ENCODE measurements at regions not wholly inside any gene's neighbourhood (a gene's known extent, or its start where the extent isn't known, plus 50 kb on each side); places are given as distances from the start of the nearest gene placed in this dataset.
A peak's percentile ranks its signal among the peaks of the same experiment; 100 is the strongest.

DNA sequence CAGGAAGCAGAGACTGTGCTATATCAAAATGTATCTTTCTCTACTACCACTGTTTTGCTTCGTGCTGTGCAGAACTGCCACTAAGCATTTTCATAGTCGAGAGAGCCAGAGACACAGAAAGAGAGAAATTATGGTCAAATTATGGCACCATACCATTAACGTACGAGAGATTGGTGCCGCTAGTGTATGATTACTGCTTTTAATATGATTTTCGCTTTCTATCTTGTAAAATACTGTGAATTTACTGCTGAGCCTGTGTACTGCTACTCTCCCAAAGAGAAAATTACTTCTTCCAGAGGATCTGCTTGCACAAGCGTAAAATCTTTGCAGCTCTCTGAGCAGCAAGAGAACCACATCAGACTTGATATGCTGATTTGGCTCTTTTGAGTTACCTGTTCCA is 71.1 kb upstream of the ZNF281 start:
- no peaks in the 10 kb centered on the region for H3K27me3 ChIP-seq (ENCODE audit: control insufficient read depth, insufficient read depth, low read length)
- DNase-seq (ENCODE audit: low read depth in 4 of 6, low spot score in 6 of 6) = peak in 1 of 6 donors; percentile 73
- H3K4me1 ChIP-seq (ENCODE audit: control insufficient read depth, insufficient read depth, low read length) = no peaks in the 10 kb centered on the region
- no peak overlapping the region for H3K4me3 ChIP-seq (ENCODE audit: low read depth, low read length)
- no peak overlapping the region for H3K27ac ChIP-seq (ENCODE audit: low read depth, low read length)
- H3K36me3 ChIP-seq (ENCODE audit: control insufficient read depth, insufficient read depth, low read length) = no peaks in the 10 kb centered on the region
- H3K9me3 ChIP-seq (ENCODE audit: control insufficient read depth, insufficient read depth, low read length) = no peaks in the 10 kb centered on the region
- 82% methylated on average over 2 of the region's 7 CpGs for WGBS (ENCODE audit: insufficient coverage)

DNA sequence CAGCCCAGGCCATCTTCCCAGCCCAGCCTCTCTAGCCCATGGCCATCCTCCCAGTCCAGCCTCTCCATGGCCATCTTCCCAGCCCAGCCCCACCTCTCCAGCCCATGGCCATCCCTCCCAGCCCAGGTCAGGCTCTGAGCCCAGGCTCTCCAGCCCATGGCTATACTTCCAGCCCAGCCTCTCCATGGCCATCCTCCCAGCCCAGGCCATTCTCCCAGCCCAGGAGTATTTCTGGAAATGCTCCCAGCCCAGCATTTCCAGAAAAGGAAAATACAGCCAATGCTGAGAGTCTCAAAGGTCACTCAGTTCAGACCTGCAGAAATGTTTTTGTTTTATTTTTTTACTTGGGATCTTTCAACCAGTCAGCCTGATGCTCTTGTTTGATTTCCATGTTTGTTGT is 70.0 kb upstream of the ZNF281 start:
- DNase-seq (ENCODE audit: low read depth in 4 of 6, low spot score in 6 of 6) = no peak
- no peak overlapping the region for H3K27ac ChIP-seq (ENCODE audit: low read depth, low read length)
- H3K4me3 ChIP-seq (ENCODE audit: low read depth, low read length) = no peak overlapping the region
- no peaks in the 10 kb centered on the region for H3K4me1 ChIP-seq (ENCODE audit: control insufficient read depth, insufficient read depth, low read length)
- H3K27me3 ChIP-seq (ENCODE audit: control insufficient read depth, insufficient read depth, low read length) = no peaks in the 10 kb centered on the region
- H3K36me3 ChIP-seq (ENCODE audit: control insufficient read depth, insufficient read depth, low read length) = no peaks in the 10 kb centered on the region
- H3K9me3 ChIP-seq (ENCODE audit: control insufficient read depth, insufficient read depth, low read length) = no peaks in the 10 kb centered on the region

GRCh38 chr1:200478945-200479558 is 69.2 kb upstream of the ZNF281 start:
- no peak for DNase-seq (ENCODE audit: low read depth in 4 of 6, low spot score in 6 of 6)
- 90% methylated on average over 4 of the region's 6 CpGs for WGBS (ENCODE audit: insufficient coverage)
- no peaks in the 10 kb centered on the region for H3K27me3 ChIP-seq (ENCODE audit: control insufficient read depth, insufficient read depth, low read length)

GRCh38 chr1:200478239-200478623 is 68.4 kb upstream of the ZNF281 start:
- Histone ChIP-seq H3K4me1 (ENCODE audit: control insufficient read depth, insufficient read depth, low read length) (no peaks in the 10 kb centered on the region), H3K9me3 (ENCODE audit: control insufficient read depth, insufficient read depth, low read length) (no peaks in the 10 kb centered on the region), H3K36me3 (ENCODE audit: control insufficient read depth, insufficient read depth, low read length) (no peaks in the 10 kb centered on the region), H3K27me3 (ENCODE audit: control insufficient read depth, insufficient read depth, low read length) (no peaks in the 10 kb centered on the region), H3K4me3 (ENCODE audit: low read depth, low read length) (no peak overlapping the region), H3K27ac (ENCODE audit: low read depth, low read length) (no peak overlapping the region)
- DNase-seq (ENCODE audit: low read depth in 4 of 6, low spot score in 6 of 6) = no peak
- WGBS (ENCODE audit: insufficient coverage) = 95% methylated on average over 4 of the region's 4 CpGs

More at GRCh38 chr1:200478945-200479558, 69.2 kb upstream of the ZNF281 start:
- no peak overlapping the region for H3K4me3 ChIP-seq (ENCODE audit: low read depth, low read length)
- H3K36me3 ChIP-seq (ENCODE audit: control insufficient read depth, insufficient read depth, low read length) = no peaks in the 10 kb centered on the region
- no peaks in the 10 kb centered on the region for H3K9me3 ChIP-seq (ENCODE audit: control insufficient read depth, insufficient read depth, low read length)
- H3K27ac ChIP-seq (ENCODE audit: low read depth, low read length) = no peak overlapping the region
- H3K4me1 ChIP-seq (ENCODE audit: control insufficient read depth, insufficient read depth, low read length) = no peaks in the 10 kb centered on the region

DNA sequence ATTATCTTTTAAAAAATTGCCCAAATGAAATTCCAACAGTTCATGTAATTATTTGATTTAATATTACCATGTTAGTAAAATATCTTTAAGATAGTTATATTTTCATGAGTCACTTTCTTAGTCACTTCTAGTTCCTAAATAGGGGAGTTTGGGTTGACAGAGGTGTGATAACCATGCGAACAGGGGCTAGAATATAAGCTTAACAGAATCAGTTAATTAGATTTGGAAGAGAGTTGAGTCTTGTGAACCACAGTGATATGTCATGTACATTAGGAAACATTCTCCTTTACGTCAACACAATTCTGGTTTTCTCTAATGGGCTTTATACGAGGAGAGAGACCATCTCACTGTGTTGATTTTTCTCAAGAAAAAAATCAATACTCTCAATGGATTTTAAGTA is 64.8 kb upstream of the ZNF281 start:
- no peaks in the 10 kb centered on the region for H3K36me3 ChIP-seq (ENCODE audit: control insufficient read depth, insufficient read depth, low read length)
- no peak for DNase-seq (ENCODE audit: low read depth in 4 of 6, low spot score in 6 of 6)
- H3K27ac ChIP-seq (ENCODE audit: low read depth, low read length) = no peak overlapping the region
- no peaks in the 10 kb centered on the region for H3K9me3 ChIP-seq (ENCODE audit: control insufficient read depth, insufficient read depth, low read length)
- no peaks in the 10 kb centered on the region for H3K4me1 ChIP-seq (ENCODE audit: control insufficient read depth, insufficient read depth, low read length)
- H3K27me3 ChIP-seq (ENCODE audit: control insufficient read depth, insufficient read depth, low read length) = no peaks in the 10 kb centered on the region
- WGBS (ENCODE audit: insufficient coverage) = no CpG with 5 or more reads among the region's 3 CpGs
- H3K4me3 ChIP-seq (ENCODE audit: low read depth, low read length) = no peak overlapping the region

- Histone ChIP-seq H3K9me3 (ENCODE audit: control insufficient read depth, insufficient read depth, low read length) (no peaks in the 10 kb centered on the region), H3K36me3 (ENCODE audit: control insufficient read depth, insufficient read depth, low read length) (no peaks in the 10 kb centered on the region), H3K4me1 (ENCODE audit: control insufficient read depth, insufficient read depth, low read length) (no peaks in the 10 kb centered on the region), H3K27me3 (ENCODE audit: control insufficient read depth, insufficient read depth, low read length) (no peaks in the 10 kb centered on the region), H3K4me3 (ENCODE audit: low read depth, low read length) (no peak overlapping the region), H3K27ac (ENCODE audit: low read depth, low read length) (no peak overlapping the region)
- peak in 1 of 6 donors; percentile 70 for DNase-seq (ENCODE audit: low read depth in 4 of 6, low spot score in 6 of 6)
- 63% methylated on average over 8 of the region's 12 CpGs for WGBS (ENCODE audit: insufficient coverage)
These were observed 64.0 kb upstream of the ZNF281 start for GRCh38 chr1:200473698-200474371.

DNA sequence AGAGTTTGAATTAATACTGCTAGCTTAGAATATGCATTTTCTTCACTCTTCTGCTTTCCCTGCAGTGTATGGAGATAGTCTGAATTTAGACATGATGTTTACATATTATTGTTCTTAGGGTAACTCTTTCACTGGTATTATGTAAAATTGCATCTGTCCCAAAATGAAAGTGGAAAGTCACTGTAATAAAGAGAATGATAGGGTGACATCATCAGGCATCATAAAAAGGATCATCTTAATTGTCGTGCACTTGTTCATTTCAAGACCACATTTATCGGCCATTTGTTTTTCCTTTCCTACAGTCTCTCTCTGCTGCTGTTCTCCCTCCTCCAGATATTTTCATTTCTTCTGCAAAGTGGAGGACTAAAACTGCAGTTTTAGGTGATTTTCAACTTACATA is 61.9 kb upstream of the ZNF281 start:
- no peaks in the 10 kb centered on the region for H3K4me1 ChIP-seq (ENCODE audit: control insufficient read depth, insufficient read depth, low read length)
- WGBS (ENCODE audit: insufficient coverage) = no CpG with 5 or more reads among the region's 2 CpGs
- H3K27me3 ChIP-seq (ENCODE audit: control insufficient read depth, insufficient read depth, low read length) = no peaks in the 10 kb centered on the region
- H3K36me3 ChIP-seq (ENCODE audit: control insufficient read depth, insufficient read depth, low read length) = no peaks in the 10 kb centered on the region
- no peaks in the 10 kb centered on the region for H3K9me3 ChIP-seq (ENCODE audit: control insufficient read depth, insufficient read depth, low read length)
- no peak overlapping the region for H3K4me3 ChIP-seq (ENCODE audit: low read depth, low read length)
- DNase-seq (ENCODE audit: low read depth in 4 of 6, low spot score in 6 of 6) = no peak
- H3K27ac ChIP-seq (ENCODE audit: low read depth, low read length) = no peak overlapping the region

GRCh38 chr1:200468264-200469001 is 58.6 kb upstream of the ZNF281 start:
- no peaks in the 10 kb centered on the region for H3K4me1 ChIP-seq (ENCODE audit: control insufficient read depth, insufficient read depth, low read length)
- no peaks in the 10 kb centered on the region for H3K36me3 ChIP-seq (ENCODE audit: control insufficient read depth, insufficient read depth, low read length)
- no peak overlapping the region for H3K4me3 ChIP-seq (ENCODE audit: low read depth, low read length)
- no peaks in the 10 kb centered on the region for H3K9me3 ChIP-seq (ENCODE audit: control insufficient read depth, insufficient read depth, low read length)
- 75% methylated on average over 1 of the region's 4 CpGs for WGBS (ENCODE audit: insufficient coverage)
- H3K27me3 ChIP-seq (ENCODE audit: control insufficient read depth, insufficient read depth, low read length) = no peaks in the 10 kb centered on the region
- no peak overlapping the region for H3K27ac ChIP-seq (ENCODE audit: low read depth, low read length)
- peak in 1 of 6 donors; percentile 52 for DNase-seq (ENCODE audit: low read depth in 4 of 6, low spot score in 6 of 6)

- no peak for DNase-seq (ENCODE audit: low read depth in 4 of 6, low spot score in 6 of 6)
- no peak overlapping the region for H3K27ac ChIP-seq (ENCODE audit: low read depth, low read length)
- no peaks in the 10 kb centered on the region for H3K9me3 ChIP-seq (ENCODE audit: control insufficient read depth, insufficient read depth, low read length)
- no peaks in the 10 kb centered on the region for H3K36me3 ChIP-seq (ENCODE audit: control insufficient read depth, insufficient read depth, low read length)
- 80% methylated on average over 10 of the region's 12 CpGs for WGBS (ENCODE audit: insufficient coverage)
- H3K4me3 ChIP-seq (ENCODE audit: low read depth, low read length) = no peak overlapping the region
- H3K4me1 ChIP-seq (ENCODE audit: control insufficient read depth, insufficient read depth, low read length) = no peaks in the 10 kb centered on the region
- no peaks in the 10 kb centered on the region for H3K27me3 ChIP-seq (ENCODE audit: control insufficient read depth, insufficient read depth, low read length)
These were observed 55.1 kb upstream of the ZNF281 start for GRCh38 chr1:200464784-200465400.
